Heart left ventricle (tissue), 16 donors: ENCODE measurements at regions not wholly inside any gene's neighbourhood (a gene's known extent, or its start where the extent isn't known, plus 50 kb on each side); places are given as distances from the start of the nearest gene placed in this dataset.

Experiments
- ATAC-seq, 4 donors: fragments of 200-7000 bp; cut with Tn5 transposase; one replicate each; pipeline ENCODE4 v1.9.1; 2020 to 2022; ENCODE audit warnings: moderate library complexity in 4 of 4, mild to moderate bottlenecking in 3 of 4, moderate number of reproducible peaks in 1 of 4
- DNase-seq, 5 donors: peaks; one replicate each; pipeline ENCODE4 v3.0.0-alpha.2; 2020
- H3K27ac ChIP-seq, 12 donors: fragments of 200-600 bp; sonication (generic) in 4 of 12; one replicate each; pipeline versions ENCODE4 v1.5.0 to v1.8.0; 2016 to 2022; ENCODE audit warnings: mild to moderate bottlenecking in 2 of 12
- H3K27me3 ChIP-seq, 9 donors: fragments of 200-600 bp; sonication (generic) in 2 of 9; one replicate each; pipeline versions ENCODE4 v1.5.1 to v1.8.0; 2016 to 2022; ENCODE audit warnings: mild to moderate bottlenecking in 3 of 9
- H3K36me3 ChIP-seq, 9 donors: fragments of 200-600 bp; sonication (generic) in 2 of 9; one replicate each; pipeline versions ENCODE4 v1.5.0 to v1.8.0; 2018 to 2022; ENCODE audit warnings: mild to moderate bottlenecking in 2 of 9
- H3K4me1 ChIP-seq, 12 donors: fragments of 200-600 bp; sonication (generic) in 4 of 12; one replicate each; pipeline versions ENCODE4 v1.5.0 to v1.8.0; 2016 to 2022; ENCODE audit warnings: mild to moderate bottlenecking in 3 of 12
- H3K4me3 ChIP-seq, 12 donors: fragments of 200-600 bp; sonication (generic) in 4 of 12; one replicate each; pipeline versions ENCODE4 v1.5.0 to v1.8.0; 2017 to 2022; ENCODE audit warnings: mild to moderate bottlenecking in 9 of 12, moderate library complexity in 4 of 12
- H3K9me3 ChIP-seq, 12 donors: fragments of 200-600 bp; sonication (generic) in 4 of 12; one replicate each; pipeline versions ENCODE4 v1.5.0 to v1.8.0; 2016 to 2022; ENCODE audit warnings: mild to moderate bottlenecking in 1 of 12
- CTCF ChIP-seq, 12 donors: fragments of 200-600 bp; sonication (generic) in 4 of 12; IDR thresholded peaks; one replicate each; pipeline versions ENCODE4 v1.5.0 to v1.8.0; 2018 to 2022; ENCODE audit warnings: antibody characterized with exemption in 12 of 12, mild to moderate bottlenecking in 5 of 12
- POLR2A ChIP-seq, 2 donors: fragments of 450-650 bp; IDR thresholded peaks; one replicate each; pipeline ENCODE4 v1.6.1; 2017; ENCODE audit warnings: antibody characterized with exemption in 2 of 2, mild to moderate bottlenecking in 2 of 2, moderate library complexity in 2 of 2
- WGBS, 4 donors: extraction: QIAGEN DNeasy Blood & Tissue Kit in 2 of 4; methylation state at CpG; one replicate each; pipeline versions ENCODE4 v1.1.5 to v1.1.7; 2013 to 2018; 5-methylcytosine and 5-hydroxymethylcytosine counted together
- intact Hi-C, 10 donors: fragments of 100-400 bp; cut with DNase I; formaldehyde crosslinking; loops; one replicate each; pipeline versions ENCODE4 v1.11.1 to v1.14.2; 2022
- donor health status: ischemic (EF 13 %, LVEDD 7.1; RV severe dilation, severe dysfunction).
- donor health status: healthy with polysubstance abuse.
- donor health status: DM: no; HTN: yes; CAD: no.
- donor health status: DM: no; HTN: no; CAD: no.
- donor health status: ischemic (EF 25% LVEDD 6.9; RV normal size, moderate dysfunction).
- donor health status: ischemic (EF 25% LVEDD 5.7; RV mildly dilated, moderate dysfunction).
- donor health status: healthy.
- donor health status: DM: yes; HTN: yes; CAD: no.
- donor health status: ischemic (EF 35%, LVEDD 5.7; RV mildly dilated, moderate dysfunction).
- donor health status: nonischemic (EF 11% LVEDD 7.7; RV severe dilation, severe dysfunction).
- donor health status: DM: yes; HTN: yes; CAD: no.
- donor health status: PGD.
- donor health status: ischemic (EF 29% LVEDD 5.4; RV normal size, mild dysfunction).
- donor health status: nonischemic (EF 23%, LVEDD 6.1; RV moderate dilation, normal function).

- ATAC-seq (no peak), DNase-seq (no peak)
- H3K27ac ChIP-seq, result no peak overlapping the region
- no peak overlapping the region for H3K4me3 ChIP-seq
- no peaks in the 10 kb centered on the region for H3K27me3 ChIP-seq
- TF ChIP-seq CTCF (IDR thresholded peaks at IDR 0.05) (no peak), POLR2A (IDR thresholded peaks at IDR 0.05) (no peak)
- H3K36me3 ChIP-seq, result no peaks in the 10 kb centered on the region
- 67 to 88% (median 78%) methylated on average over 3 of the region's 3 CpGs for WGBS, 4 donors
- no peaks in the 10 kb centered on the region for H3K9me3 ChIP-seq
- H3K4me1 ChIP-seq, result no peaks in the 10 kb centered on the region
- intact Hi-C loops, result no loop called here
Measured at GRCh38 chr20:60892095-60892813, 359.8 kb upstream of the CDH4 start.

DNA sequence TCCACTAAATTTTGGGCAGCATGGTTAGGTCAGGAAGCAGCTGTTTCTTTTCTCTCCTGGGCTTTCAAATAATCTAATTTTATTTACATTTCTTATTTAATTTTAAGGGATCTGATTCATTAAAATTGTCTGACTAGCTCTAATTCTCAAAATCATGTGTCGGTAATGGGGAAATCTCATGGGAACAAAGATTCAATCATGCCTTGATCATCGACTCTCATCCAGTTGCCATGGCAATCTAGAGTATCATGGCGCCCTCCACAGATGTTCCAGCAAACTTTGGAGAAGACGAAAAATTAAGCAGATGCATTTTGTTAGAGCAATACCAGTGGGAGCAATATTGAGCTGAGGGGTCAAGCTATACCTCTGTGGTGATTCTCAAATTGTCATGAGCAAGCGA is 358.0 kb upstream of the CDH4 start:
- no peak for DNase-seq
- Histone ChIP-seq H3K4me3 (no peak overlapping the region), H3K4me1 (no peaks in the 10 kb centered on the region), H3K36me3 (no peaks in the 10 kb centered on the region), H3K9me3 (no peaks in the 10 kb centered on the region), H3K27me3 (no peaks in the 10 kb centered on the region), H3K27ac (no peak overlapping the region)
- WGBS, 4 donors, result 82 to 85% (median 83%) methylated on average over 5 of the region's 5 CpGs
- ATAC-seq, result no peak
- TF ChIP-seq POLR2A (IDR thresholded peaks at IDR 0.05) (no peak), CTCF (IDR thresholded peaks at IDR 0.05) (no peak)
- intact Hi-C loops, result no loop called here

DNA sequence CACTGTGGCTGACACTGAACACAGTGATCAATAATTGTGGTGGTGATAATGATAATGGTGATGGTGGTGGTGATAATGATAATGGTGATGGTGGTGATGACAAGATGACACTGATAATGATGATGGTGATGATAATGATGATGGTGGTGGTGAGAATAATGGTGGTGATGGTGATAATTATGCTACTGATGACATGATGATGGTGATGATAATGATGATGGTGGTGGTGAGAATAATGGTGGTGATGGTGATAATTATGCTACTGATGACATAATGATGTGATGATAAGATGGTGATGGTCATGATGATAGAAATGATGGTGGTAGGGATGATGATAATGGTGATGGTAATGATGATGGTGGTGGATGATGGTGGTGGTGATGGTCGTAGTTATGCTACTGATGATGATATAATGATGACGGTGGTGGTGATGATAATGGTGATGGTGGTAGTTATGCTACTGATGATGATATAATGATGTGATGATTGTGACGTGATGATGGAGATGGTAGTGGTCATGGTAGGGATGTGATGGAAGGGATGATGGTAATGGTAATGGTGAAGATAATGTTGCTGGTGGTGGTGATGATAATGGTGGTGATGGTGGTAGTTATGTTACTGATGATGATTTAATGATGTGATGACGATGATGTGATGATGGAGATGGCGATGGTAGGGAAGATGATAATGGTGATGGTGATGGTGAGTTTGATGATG is 356.5 kb upstream of the CDH4 start:
- no peak overlapping the region for H3K4me3 ChIP-seq
- WGBS, 4 donors, result 73 to 89% (median 88%) methylated on average over 5 of the region's 5 CpGs
- ATAC-seq, result no peak
- intact Hi-C loops, result no loop called here
- no peaks in the 10 kb centered on the region for H3K27me3 ChIP-seq
- TF ChIP-seq CTCF (IDR thresholded peaks at IDR 0.05) (no peak), POLR2A (IDR thresholded peaks at IDR 0.05) (no peak)
- H3K27ac ChIP-seq, result no peak overlapping the region
- H3K36me3 ChIP-seq, result no peaks in the 10 kb centered on the region
- H3K4me1 ChIP-seq, result no peaks in the 10 kb centered on the region
- no peak for DNase-seq
- H3K9me3 ChIP-seq, result no peaks in the 10 kb centered on the region

GRCh38 chr20:60897976-60898375 is 354.1 kb upstream of the CDH4 start:
- WGBS, 4 donors, result 17 to 41% (median 31%) methylated on average over 2 of the region's 2 CpGs
- H3K4me3 ChIP-seq, result no peak overlapping the region
- no peaks in the 10 kb centered on the region for H3K36me3 ChIP-seq
- no peaks in the 10 kb centered on the region for H3K4me1 ChIP-seq
- ATAC-seq (no peak), DNase-seq (no peak)
- intact Hi-C loops, result no loop called here
- no peak for TF ChIP-seq POLR2A (IDR thresholded peaks at IDR 0.05)
- no peak for TF ChIP-seq CTCF (IDR thresholded peaks at IDR 0.05)
- H3K9me3 ChIP-seq, result peaks cover 0 to 12% (median 2%) of the 10 kb centered on the region in 12 donors
- H3K27me3 ChIP-seq, result no peaks in the 10 kb centered on the region
- no peak overlapping the region for H3K27ac ChIP-seq
